GM19328 (cell line): ENCODE measurements at regions not wholly inside any gene's neighbourhood (a gene's known extent, or its start where the extent isn't known, plus 50 kb on each side); places are given as distances from the start of the nearest gene placed in this dataset.

Experiments used
- ATAC-seq: cut with Tn5 transposase; IDR thresholded peaks from one replicate; pipeline ENCODE4 v1.9.1; 2021; ENCODE audit warnings: mild to moderate bottlenecking, moderate library complexity; ENCODE audit not compliant: unreplicated experiment

DNA sequence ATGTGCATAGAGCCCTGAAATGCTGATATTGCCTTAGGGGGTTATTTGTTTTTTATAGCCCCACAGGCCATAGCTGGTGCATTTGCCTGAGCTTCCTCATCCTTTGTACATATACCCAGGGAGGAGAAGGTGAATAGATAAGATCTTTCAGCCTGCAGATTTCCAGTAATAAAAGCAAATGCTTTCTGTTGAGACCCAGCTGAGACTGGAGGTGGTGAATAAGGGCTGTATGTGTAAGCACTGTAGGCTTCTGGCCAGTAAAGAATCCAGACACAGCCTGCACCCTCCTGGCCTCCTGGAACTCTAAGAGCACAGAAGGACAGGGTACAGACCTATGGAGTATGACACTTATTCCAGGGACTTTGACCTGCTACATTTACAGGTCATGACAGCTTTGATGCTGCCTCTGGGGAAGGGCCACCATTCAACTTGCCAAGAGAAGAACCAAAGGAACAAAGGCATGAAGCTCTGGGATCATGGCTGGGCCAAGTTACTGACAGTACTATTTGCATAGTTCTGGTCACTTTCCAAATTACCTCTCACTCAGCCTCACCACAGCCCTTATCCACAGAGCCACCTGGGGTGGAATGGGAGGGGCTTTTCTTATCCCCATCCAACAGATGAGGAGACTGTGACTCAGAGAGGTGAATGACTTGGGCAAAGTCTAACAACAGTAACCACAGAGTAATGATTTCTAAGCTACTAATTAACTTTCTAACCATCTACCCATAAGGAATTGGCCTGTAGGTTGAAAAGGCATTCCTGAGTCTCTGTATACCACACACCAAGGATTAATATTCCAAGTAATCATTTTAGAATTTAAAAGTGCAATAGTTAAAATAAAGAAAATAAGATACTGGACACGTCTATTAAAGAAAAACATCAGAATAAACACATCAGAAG is 604.5 kb upstream of the KLF4 start:
- no peak for ATAC-seq

DNA sequence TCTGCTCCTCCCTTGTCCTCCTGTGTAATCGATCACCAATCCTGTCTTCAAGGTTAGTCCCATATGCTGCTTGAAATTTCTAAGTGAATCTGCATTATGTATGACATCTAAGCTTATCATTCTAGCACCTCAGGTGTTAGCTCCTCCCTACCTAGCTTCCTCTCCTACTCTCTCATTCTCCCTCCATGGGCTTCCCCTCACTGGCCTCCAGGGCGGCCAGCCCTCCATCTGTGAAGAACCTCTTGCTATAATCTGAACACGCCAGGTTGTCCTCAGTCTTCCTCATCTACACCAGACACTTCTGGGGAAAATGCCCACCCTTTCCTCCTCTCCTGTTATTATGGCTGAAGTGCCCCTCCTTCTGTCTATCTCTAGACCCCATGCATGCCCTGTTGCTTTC is 599.3 kb upstream of the KLF4 start:
- no peak for ATAC-seq

DNA sequence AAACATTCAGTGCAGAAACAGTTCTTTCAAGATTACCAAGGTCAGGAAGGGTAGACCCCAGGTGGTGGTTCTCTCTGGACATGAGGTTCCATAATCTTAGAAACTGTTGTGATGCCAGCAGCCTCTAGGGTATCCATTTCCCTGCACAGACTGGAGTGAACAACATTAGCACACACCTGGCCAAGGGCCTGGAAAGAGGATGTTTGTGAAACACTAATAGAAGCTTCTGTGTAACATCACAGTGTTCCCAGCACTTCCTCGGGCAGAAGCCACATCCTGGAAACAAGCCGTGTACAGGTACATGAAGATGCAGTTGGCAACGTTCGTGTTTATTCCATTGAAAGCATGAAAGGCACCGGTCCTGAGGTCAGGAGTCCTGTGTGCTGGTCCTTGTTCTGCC is 598.2 kb upstream of the KLF4 start:
- no peak for ATAC-seq

DNA sequence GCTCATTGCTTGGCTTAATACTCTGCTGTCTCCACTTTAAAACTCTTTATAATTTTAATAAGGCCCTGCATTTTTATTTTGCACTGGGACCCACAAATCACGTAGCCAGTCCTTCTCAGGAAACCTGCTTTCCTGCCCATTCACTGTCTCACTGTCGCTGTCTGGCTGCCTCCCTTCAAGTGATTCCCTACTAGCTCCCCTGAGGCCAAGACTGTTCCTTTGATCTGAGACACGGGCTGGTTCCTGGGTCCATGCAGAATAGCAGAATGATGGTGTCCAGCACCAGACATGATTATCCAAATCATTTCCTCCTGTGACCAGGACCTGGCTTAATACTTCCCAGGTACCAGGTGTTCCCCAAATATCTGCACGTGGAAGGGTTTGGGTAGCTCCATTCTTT is 597.1 kb upstream of the KLF4 start:
- ATAC-seq, result no peak

DNA sequence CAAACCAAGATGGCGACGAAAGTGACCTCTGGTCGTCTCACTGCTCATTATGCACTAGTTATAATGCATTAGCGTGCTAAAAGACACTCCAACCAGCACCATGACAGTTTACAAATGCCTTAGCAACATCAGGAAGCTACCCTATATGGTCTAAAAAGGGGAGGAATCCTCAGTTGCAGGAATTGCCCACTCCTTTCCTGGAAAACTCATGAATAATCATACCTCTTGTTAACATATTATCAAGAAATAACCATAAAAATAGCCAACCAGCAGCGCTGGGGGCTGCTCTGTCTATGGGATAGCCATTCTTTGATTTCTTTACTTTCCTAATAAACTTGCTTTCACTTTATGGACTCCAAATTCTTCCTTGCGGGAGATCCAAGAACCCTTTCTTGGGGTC is 595.7 kb upstream of the KLF4 start:
- no peak for ATAC-seq

DNA sequence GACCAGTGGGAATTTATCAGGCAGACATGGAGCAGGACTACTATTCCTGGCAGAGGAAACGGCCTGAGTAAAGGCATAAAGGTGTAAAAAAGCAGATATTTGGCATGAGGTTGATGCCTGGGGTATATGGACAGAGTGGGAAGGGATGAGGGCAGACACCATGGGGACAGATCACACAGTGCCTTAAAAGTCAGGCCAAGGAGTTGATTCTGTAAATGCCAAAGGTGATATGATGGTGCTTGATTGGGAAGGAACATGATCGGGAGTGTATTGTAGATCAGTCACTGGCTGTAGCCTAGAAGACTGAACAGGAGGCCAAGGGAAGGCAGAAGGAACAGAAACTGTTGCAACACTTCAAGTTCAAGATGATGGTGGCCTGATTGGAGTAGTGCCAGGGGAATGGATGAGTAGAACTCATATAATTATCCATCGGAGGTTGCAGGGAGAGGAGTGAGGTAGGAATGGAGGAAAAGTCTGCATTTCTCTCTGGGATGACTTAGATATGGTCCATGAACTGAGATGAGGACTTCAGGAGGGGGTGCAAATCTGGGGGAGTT is 594.3 kb upstream of the KLF4 start:
- ATAC-seq, result no peak

DNA sequence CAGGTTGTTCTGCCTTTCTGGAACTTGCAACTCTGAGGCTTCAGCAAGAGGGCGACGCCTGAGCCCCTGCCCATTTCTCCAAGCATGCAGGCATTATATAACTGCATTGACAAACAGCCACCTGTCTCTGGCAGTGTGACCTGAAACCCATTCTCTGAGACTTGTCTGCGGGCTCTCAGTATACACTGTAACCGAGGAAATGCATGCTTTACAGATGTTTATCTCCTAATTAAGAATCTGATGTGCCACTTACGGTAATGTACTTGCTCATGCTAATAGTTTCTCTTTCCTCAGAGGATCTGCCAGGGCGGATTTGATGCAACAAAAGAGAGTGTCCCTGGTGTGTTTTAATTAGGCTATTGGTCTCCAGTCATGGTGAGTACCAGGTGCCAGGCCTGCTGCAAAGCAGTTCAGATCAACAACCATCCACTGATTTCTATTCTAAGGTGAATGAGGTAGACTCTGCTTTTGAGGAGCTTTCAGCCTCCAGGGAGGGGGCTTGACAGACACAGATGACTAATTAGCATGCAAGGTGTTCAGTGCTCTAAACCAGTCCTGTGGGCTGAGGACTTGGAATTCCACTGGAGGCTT is 593.7 kb upstream of the KLF4 start:
- no peak for ATAC-seq

DNA sequence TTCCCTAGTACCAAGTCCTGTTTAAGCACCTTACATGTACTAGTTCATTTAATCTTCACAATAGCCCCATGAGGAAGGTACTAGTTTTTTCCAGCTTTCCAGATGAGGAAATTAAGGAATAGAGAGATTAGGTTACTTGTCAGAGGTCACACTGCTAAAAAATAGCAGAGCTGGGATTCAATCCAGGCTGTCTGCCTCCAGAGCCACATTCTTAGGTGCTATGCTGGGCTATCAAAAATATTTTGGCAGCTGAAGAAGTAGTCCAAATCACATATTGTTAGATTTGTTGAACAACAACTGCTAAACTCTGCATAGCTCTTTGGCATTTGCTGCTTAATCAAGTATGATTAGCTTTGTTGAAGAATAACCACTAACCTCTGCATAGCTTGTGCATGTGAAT is 591.5 kb upstream of the KLF4 start:
- no peak for ATAC-seq

DNA sequence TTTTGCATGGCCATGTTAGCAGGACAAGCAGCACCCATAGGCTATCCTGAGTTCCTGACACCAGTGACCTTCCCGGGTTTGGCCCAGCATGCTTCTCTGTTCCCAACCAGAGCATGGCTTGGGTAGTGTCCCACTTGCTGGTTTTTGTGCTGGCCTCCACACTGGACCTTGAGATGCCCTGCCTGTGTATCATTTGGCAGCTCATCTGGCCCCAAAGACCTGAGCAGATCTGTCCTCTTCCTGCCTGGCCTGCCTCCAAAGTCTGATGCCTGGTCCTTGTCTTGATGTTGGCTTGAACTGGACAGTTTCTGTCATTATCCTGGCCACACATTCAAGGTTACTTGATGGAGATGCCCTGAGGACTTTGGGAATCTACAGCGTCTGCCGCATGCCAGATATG is 590.7 kb upstream of the KLF4 start:
- no peak for ATAC-seq

DNA sequence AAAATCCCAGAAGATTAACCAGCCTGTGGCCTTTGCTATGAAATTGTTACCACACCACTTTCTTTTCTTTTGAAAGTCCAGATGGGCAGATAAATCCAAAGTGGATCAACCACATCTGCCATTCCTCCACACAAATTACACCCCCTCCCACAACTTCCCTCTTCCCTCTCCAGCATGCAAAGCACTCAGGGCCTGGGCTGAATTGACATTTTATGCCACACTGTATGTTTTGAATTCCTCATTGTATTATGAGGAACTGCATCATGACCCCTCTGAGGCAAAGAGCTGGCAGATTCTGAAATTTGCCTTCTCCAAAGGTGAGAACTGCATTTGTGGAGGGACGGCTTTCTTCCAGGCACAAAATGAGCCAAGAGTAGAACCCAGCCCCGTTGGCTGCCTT is 589.2 kb upstream of the KLF4 start:
- ATAC-seq, result no peak

DNA sequence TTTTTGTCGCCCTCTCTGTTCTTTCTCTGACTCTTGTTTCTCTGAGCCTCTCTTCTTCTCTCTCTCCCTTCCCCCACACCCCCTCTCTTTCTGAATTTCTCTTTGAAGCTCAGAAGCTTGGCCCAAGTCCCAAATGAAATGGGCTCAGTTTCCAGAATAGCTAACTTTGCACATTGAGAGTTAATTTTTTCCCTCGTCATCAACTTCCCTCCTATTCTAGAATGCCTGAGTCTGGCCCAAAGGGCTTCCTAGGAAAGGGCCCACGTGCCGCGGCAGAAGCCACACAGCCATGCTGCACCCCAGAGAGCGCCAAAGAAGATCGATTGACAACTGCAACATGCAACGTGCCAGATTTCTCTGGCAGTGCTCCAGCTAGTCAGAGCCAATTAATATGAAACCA is 588.8 kb upstream of the KLF4 start:
- ATAC-seq, result no peak

DNA sequence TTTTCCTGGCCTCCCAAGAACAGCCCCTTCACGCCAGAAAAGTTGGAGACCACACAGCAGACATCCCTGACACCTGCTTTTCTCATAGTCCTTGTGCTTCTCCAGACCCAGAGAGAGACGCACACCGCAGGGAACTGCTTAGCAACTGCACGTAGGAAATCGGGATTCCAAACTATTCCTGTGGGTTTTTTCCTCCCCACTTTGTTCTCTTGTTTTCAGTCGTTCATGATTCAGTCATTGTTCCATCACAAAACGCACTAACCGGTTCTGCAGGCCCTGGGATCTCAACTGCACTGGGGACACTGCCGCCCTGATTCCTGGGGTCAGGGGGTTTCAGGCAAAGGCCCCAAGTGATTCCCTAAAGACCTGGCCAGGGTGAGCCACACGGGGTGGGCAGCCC is 588.0 kb upstream of the KLF4 start:
- ATAC-seq, result no peak

DNA sequence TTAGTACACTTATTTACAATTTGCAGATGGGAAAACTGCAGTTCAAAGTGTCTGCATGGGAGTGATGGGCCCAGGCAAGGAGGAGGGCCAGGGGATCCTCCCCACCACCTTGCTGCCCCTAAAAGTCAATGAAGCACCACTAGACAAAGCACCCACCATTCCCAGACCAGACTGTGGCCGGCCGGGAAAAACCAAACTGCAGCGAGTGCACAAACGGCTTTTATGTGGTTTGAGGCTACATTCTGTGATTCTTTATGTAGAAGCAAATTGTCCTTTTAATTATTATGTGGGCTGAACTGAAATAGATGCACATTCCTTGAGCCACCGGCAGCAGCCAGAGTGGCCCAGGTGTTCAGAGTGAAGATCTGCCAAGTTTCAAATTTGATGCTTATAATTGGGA is 585.3 kb upstream of the KLF4 start:
- no peak for ATAC-seq

DNA sequence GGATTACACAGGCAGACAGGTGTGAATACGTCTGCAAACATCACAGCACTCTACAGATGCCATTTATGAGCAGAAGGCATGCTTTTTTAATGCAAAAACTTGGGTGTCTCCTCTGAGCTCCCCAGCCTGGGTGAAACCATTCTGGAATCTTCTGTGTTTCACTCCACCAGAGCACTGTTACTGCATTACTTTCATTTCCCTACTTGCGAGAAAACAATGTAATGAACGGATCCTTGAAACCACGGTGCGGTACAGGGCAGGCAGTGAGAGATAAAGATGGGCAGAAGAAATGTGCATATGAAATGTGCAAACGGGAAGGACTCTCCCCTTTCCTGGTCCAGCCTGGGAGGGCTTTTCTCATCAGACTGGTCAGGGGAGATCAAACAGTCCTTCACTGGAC is 584.3 kb upstream of the KLF4 start:
- no peak for ATAC-seq

DNA sequence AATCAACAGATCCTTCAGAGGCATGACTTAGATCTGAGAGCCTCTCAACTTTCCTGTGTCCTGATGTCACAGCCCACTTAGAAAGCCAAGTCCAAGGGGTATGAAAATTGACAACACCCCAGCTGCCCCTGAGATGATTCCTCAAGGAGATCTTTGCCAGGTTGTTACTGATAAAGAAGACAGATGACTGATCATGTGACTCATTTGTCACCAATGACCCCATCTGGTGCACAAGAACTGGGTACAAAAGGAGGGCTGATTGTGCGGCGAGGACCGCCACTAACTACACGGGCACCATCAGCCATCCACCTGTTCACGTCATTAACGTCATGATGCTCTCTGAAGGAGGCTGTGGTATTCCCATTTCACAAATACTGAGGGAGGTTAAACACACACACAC is 583.2 kb upstream of the KLF4 start:
- ATAC-seq, result no peak

DNA sequence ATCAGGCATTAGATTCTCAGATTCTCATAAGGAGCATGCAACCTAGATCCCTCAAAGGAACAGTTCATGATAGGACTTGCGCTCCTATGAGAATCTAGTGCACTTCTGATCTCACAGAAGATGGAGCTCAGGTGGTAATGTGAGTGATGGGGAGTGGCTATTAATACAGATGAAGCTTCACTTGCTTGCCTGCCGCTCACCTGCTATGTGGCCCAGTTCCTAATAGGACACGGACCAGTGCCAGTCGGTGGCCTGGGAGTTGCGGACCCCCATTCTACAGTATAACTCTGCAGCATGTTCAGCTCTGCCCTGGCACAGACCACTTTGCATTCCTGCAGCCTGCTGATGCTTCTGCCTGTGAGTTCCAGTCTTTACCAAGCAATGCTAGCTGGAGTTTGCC is 581.3 kb upstream of the KLF4 start:
- no peak for ATAC-seq

DNA sequence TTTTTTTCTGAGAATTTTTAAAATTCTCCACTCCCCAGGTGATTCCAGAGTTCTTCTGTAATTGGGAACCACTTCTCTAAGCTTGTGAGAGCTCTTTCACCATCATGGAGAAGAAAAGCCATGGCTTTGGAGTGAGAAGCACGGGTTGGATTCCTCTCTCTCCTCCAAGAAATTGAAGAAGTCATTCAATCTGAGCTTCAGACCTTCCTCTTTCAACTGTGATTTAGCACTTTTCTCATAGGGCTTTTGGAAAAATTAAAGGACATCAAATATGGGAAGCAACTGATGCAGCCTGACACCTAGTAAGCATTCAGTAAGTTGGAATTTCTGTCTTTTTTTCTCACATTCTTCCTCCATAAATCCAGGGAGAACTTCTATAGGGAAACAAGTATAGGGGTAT is 580.4 kb upstream of the KLF4 start:
- ATAC-seq, result no peak

DNA sequence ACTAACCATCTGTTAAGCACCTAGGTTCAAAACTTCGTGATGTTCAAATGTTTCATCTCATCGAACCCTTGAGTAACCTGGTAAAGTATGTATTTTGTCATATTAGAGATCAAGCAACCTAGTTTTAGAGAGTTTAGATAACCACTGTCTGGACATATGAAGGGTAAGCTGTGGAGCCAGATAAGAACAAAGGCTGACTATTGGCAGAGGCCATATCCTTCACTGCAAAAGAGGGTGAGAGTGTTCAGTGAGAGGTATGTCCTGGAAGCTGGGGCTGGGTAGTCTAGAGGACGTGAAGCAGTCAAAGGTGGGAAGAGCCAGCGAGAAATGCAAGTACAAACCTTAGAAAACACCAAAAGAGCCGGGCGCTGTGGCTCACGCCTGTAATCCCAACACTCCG is 573.1 kb upstream of the KLF4 start:
- no peak for ATAC-seq

DNA sequence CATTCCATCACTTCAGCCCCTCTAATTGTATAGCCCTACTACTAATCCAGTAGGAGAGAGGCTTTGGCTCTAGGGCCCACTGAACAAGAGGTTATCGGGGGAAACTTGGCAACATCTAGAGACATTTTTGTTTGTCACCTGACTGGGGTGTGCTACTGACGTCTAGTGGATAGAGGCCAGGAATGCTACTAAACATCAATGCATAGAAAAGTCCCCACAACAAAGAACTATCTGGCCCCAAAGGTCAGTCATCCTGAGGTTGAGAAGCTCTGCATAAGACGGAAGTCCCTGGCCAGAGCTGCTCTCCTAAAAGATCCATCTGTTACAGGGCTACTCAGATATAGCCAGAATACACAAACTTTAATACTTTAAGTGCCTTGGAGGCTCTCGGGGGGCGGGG is 570.6 kb upstream of the KLF4 start:
- ATAC-seq, result no peak

DNA sequence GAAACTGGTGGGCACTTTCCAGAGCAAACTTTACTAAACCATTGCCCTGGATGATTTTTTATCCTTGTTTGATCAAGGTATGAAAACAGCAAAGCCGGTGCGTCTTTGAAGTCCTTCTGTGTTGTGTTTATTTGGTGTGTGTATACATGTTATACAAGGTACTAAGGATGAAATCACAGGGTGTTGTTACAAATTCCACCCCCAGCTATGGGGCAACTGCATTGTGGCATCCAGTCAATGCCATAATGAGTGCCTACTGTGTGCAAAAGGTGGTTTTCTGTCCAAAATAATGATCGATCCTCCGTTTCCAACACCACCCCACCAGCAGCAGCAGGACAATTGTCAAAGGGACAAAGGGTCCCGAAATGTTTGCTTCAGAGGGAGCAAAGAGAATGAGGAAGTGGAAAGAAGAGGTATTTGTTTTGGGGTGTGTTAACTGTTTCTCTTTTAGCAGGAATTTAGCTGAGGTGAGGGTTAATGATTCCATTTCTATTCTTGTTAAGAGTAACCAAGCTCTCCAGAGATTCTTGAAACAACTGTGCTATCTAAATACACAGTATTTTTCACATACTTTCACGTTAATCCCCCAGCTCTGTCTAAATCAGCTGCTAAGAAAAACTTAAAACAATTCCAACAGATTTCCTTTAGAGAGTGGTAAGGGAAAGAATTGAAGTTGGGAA is 568.7 kb upstream of the KLF4 start:
- no peak for ATAC-seq

DNA sequence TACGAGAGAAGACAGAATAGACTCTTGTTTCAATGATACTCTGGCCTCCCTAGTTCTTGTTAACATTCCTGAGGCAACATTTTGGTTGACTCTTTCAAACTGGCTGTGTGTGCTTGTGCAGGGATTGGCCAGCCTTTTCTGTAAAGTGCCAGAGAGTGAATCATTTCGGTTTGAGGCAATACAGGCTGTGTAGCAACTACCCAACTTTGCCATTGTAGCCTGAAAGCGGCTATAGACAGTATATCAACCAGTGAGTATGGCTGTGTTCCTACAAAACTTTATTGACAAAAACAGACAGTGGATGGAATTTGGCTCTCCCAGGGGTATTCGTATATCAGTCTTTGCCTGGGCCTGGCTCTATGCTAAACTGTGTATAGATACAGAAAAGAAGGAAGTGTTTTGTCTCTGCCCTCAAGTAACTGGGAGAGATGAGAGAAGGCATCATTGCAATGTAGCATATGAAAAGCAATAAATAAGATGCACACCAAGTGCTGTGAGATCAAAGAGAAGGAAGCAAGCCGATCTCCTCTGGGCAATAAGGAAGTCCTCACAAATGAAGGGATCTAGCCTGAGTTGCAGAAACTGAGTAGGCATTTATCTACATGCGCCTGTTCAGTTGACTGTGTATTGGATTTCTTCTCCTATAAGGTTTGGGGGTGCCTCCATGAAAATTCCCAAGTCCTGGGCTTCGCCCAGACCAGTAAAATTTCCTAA is 568.0 kb upstream of the KLF4 start:
- no peak for ATAC-seq
